RWPE1 (cell line): ENCODE measurements at regions not wholly inside any gene's neighbourhood (a gene's known extent, or its start where the extent isn't known, plus 50 kb on each side); places are given as distances from the start of the nearest gene placed in this dataset.
"Not testable (repeated sequence)": the region's sequence is repeated elsewhere in the genome, so short reads cannot be mapped to it uniquely, and the experiment has no call there.

Source experiments
- CTCF ChIA-PET: fragments of 350-600 bp; sonication (Branson Sonifier 250); formaldehyde crosslinking; extraction: SDS; loops from one replicate; lab custom pipeline; 2021; lab: Yijun Ruan, JAX
- POLR2A ChIA-PET: fragments of 400-600 bp; formaldehyde crosslinking; extraction: SDS; loops from one replicate; lab custom pipeline; 2020; ENCODE audit warnings: antibody characterized with exemption; ENCODE audit not compliant: low non-redundant PET; lab: Yijun Ruan, JAX
- DNase-seq: peaks from one replicate; pipeline ENCODE4 v3.0.0; 2012; ENCODE audit warnings: low spot score
- H3K27ac ChIP-seq: fragments of 450-650 bp; 2 replicates; pipeline ENCODE4 v1.5.1; 2017
- CTCF ChIP-seq: fragments of 450-650 bp; conservative IDR thresholded peaks from 2 replicates; pipeline ENCODE4 v1.5.1; 2017; ENCODE audit warnings: low read depth, mild to moderate bottlenecking

- CTCF ChIA-PET = no interaction called here
- no peak for DNase-seq
- POLR2A ChIA-PET = no interaction called here
- H3K27ac ChIP-seq = no peak overlapping the region
- TF ChIP-seq CTCF = no peak
Observed at GRCh38 chr4:95779447-95779846, 60.4 kb upstream of the PDHA2 start.

GRCh38 chr4:95778666-95779065 is 61.2 kb upstream of the PDHA2 start:
- TF ChIP-seq CTCF = no peak
- ChIA-PET CTCF (no interaction called here), POLR2A (no interaction called here)
- no peak overlapping the region for H3K27ac ChIP-seq
- DNase-seq = no peak

GRCh38 chr4:95770605-95771004 is 69.3 kb upstream of the PDHA2 start:
- POLR2A ChIA-PET, DNase-seq, H3K27ac ChIP-seq: not testable (repeated sequence)
- CTCF ChIA-PET = interaction anchor here (0.7 kb wide), 1 partner anchor 22 kb away, joined by 4 read pairs; no protein-coding TSS in a partner anchor

GRCh38 chr4:95764961-95765360 is 74.9 kb upstream of the PDHA2 start:
- no peak for DNase-seq
- TF ChIP-seq CTCF = no peak
- ChIA-PET CTCF (interaction anchor here (0.6 kb wide), 1 partner anchor 209 kb away, joined by 3 read pairs; no protein-coding TSS in a partner anchor), POLR2A (no interaction called here)
- no peak overlapping the region for H3K27ac ChIP-seq

- no peak overlapping the region for H3K27ac ChIP-seq
- ChIA-PET CTCF (no interaction called here), POLR2A (no interaction called here)
- no peak for TF ChIP-seq CTCF
- DNase-seq = peak; percentile 1
Observed at GRCh38 chr4:95761871-95762270, 78.0 kb upstream of the PDHA2 start.

GRCh38 chr4:95761426-95761825 is 78.5 kb upstream of the PDHA2 start:
- peak; percentile 77 for DNase-seq
- TF ChIP-seq CTCF = no peak
- no peak overlapping the region for H3K27ac ChIP-seq
- CTCF ChIA-PET = no interaction called here
- POLR2A ChIA-PET = no interaction called here

- CTCF ChIA-PET = interaction anchor here (0.6 kb wide), 1 partner anchor 137 kb away, joined by 3 read pairs; no protein-coding TSS in a partner anchor
- POLR2A ChIA-PET, H3K27ac ChIP-seq, DNase-seq: not testable (repeated sequence)
Observed at GRCh38 chr4:95760646-95761045, 79.2 kb upstream of the PDHA2 start.

GRCh38 chr4:95758001-95758400 is 81.9 kb upstream of the PDHA2 start:
- H3K27ac ChIP-seq = no peak overlapping the region
- CTCF ChIA-PET = no interaction called here
- no peak for TF ChIP-seq CTCF
- POLR2A ChIA-PET = no interaction called here
- no peak for DNase-seq
